C4-2B (cell line): ENCODE measurements at regions not wholly inside any gene's neighbourhood (a gene's known extent, or its start where the extent isn't known, plus 50 kb on each side); places are given as distances from the start of the nearest gene placed in this dataset.

Experiments
- CTCF ChIP-seq: fragments of 450-650 bp; conservative IDR thresholded peaks from 2 replicates; pipeline ENCODE4 v1.5.1; 2017; ENCODE audit warnings: mild to moderate bottlenecking
- ZFX ChIP-seq: fragments of 450-650 bp; IDR thresholded peaks from 2 replicates; pipeline ENCODE4 v1.6.1; 2017

DNA sequence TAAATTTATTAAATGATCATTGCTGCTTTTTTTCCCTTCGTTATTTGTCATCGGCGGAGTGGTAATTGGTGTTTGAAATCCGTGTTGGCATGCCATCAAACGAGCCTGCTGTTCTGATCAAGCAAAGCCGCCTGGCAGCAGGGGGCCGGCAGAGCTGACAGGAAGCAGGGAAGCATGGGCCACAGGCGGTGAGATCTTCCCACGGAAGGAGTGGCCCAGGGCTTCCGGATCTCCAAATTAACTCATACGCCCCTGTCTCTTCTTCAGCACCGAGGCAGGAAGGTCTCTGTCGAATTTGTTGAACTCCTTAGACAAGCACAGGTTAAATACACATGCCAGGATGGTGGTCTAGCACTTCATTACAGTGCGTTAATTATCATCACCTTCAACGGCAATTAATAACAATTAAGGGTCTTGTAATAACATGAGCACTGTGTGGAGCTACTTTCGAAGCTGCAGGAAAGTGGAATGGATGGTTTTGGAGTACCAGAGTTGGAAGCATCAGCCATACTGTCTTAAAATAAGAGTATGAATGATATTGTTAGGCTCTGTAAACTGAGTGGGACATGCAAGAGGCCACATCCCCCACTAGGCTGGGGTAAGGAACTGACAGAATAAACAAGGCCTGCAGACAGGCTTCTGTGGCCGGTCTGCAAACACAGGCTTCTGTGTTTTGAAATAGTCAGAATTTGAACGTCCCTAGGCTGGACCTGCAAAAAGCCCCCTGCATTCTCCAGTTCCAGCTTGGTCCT, 199.4 kb upstream of the DAB1 start:
- TF ChIP-seq CTCF = no peak
- no peak for TF ChIP-seq ZFX
